Spleen (tissue), 11 donors: ENCODE measurements at regions not wholly inside any gene's neighbourhood (a gene's known extent, or its start where the extent isn't known, plus 50 kb on each side); places are given as distances from the start of the nearest gene placed in this dataset.

Experiments used
- DNase-seq: peaks from one replicate; pipeline ENCODE4 v3.0.0-alpha.2; 2020
- H3K27ac ChIP-seq, 8 donors: fragments of 200-600 bp; sonication (generic) in 7 of 8; 1 replicate in 4 of 8; 2 replicates in 4 of 8; pipeline versions ENCODE4 v1.5.0 to v1.8.0; 2016 to 2021; ENCODE audit warnings: inconsistent platforms in 4 of 8, mild to moderate bottlenecking in 4 of 8, moderate library complexity in 1 of 8
- H3K27me3 ChIP-seq, 7 donors: fragments of 200-600 bp; sonication (generic) in 6 of 7; replicated peaks in 1 of 7; 1 replicate in 4 of 7; 2 replicates in 3 of 7; pipeline versions ENCODE4 v1.5.0 to v1.8.0; 2016 to 2021; ENCODE audit warnings: inconsistent platforms in 3 of 7, mild to moderate bottlenecking in 1 of 7
- H3K36me3 ChIP-seq, 6 donors: fragments of 200-600 bp; sonication (generic) in 5 of 6; 1 replicate in 4 of 6; 2 replicates in 2 of 6; pipeline versions ENCODE4 v1.5.0 to v1.8.0; 2016 to 2021; ENCODE audit warnings: inconsistent platforms in 2 of 6
- H3K4me1 ChIP-seq, 6 donors: fragments of 200-600 bp; sonication (generic) in 5 of 6; 1 replicate in 3 of 6; 2 replicates in 3 of 6; pipeline versions ENCODE4 v1.5.0 to v1.8.0; 2016 to 2021; ENCODE audit warnings: inconsistent platforms in 3 of 6
- H3K4me3 ChIP-seq, 8 donors: fragments of 200-600 bp; sonication (generic) in 7 of 8; 1 replicate in 4 of 8; 2 replicates in 4 of 8; pipeline versions ENCODE4 v1.5.0 to v1.8.0; 2016 to 2021; ENCODE audit warnings: inconsistent platforms in 4 of 8, mild to moderate bottlenecking in 4 of 8, moderate library complexity in 2 of 8
- H3K9me3 ChIP-seq, 8 donors: fragments of 200-600 bp; sonication (generic) in 7 of 8; 1 replicate in 4 of 8; 2 replicates in 4 of 8; pipeline versions ENCODE4 v1.5.0 to v1.8.0; 2016 to 2021; ENCODE audit warnings: inconsistent platforms in 4 of 8
- POLR2A ChIP-seq, 3 donors: fragments of 450-650 bp; IDR thresholded peaks; one replicate each; pipeline ENCODE4 v1.5.1; 2017; ENCODE audit warnings: antibody characterized with exemption in 3 of 3, mild to moderate bottlenecking in 1 of 3
- POLR2AphosphoS5 ChIP-seq, 3 donors: sonication (generic); formaldehyde crosslinking; IDR thresholded peaks; one replicate each; pipeline ENCODE4 v1.5.1; 2017; ENCODE audit warnings: antibody characterized with exemption in 3 of 3
- WGBS, 5 donors: extraction: QIAGEN DNeasy Blood & Tissue Kit in 3 of 5; methylation state at CpG; one replicate each; pipeline versions ENCODE4 v1.1.5 to v1.1.7; 2013 to 2018; 5-methylcytosine and 5-hydroxymethylcytosine counted together
- intact Hi-C: fragments of 100-400 bp; cut with DNase I; formaldehyde crosslinking; loops from one replicate; pipeline ENCODE4 v1.15.0; 2023; ENCODE audit warnings: low total_unique reads
- TF ChIP-seq, protein P1 (sequence below), 11 experiments: fragments of 200-600 bp in 7 of 11; fragments of 450-650 bp in 4 of 11; sonication (generic) in 4 of 11; IDR thresholded peaks in 8 of 11; conservative IDR thresholded peaks in 3 of 11; 1 replicate in 7 of 11; 2 replicates in 4 of 11; pipeline versions ENCODE4 v1.4.0 to v1.8.0; 2016 to 2021; ENCODE audit warnings: antibody characterized with exemption in 11 of 11, inconsistent platforms in 4 of 11, mild to moderate bottlenecking in 1 of 11
- donor health status: healthy with polysubstance abuse.
- donor health status: DM: no; HTN: no; CAD: no; lungs with moderate emphysema.
- donor health status: DM: no; HTN: no; CAD: no.
- donor health status: Bipolar disorder and iron deficiency.
- donor health status: healthy.
- donor health status: DM: no; HTN: no; CAD: no.
- donor health status: DM: yes; HTN: yes; CAD: no.

GRCh38 chrX:67922966-67923365 is 379.1 kb downstream of the AR start:
- H3K9me3 ChIP-seq = no peaks in the 10 kb centered on the region
- intact Hi-C loops = no loop called here
- TF ChIP-seq, protein P1, sequence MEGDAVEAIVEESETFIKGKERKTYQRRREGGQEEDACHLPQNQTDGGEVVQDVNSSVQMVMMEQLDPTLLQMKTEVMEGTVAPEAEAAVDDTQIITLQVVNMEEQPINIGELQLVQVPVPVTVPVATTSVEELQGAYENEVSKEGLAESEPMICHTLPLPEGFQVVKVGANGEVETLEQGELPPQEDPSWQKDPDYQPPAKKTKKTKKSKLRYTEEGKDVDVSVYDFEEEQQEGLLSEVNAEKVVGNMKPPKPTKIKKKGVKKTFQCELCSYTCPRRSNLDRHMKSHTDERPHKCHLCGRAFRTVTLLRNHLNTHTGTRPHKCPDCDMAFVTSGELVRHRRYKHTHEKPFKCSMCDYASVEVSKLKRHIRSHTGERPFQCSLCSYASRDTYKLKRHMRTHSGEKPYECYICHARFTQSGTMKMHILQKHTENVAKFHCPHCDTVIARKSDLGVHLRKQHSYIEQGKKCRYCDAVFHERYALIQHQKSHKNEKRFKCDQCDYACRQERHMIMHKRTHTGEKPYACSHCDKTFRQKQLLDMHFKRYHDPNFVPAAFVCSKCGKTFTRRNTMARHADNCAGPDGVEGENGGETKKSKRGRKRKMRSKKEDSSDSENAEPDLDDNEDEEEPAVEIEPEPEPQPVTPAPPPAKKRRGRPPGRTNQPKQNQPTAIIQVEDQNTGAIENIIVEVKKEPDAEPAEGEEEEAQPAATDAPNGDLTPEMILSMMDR (IDR thresholded peaks at IDR 0.05 in 8 of 11, conservative IDR thresholded peaks at IDR 0.05 in 3 of 11) = no peak
- TF ChIP-seq POLR2A (IDR thresholded peaks at IDR 0.05) (no peak), POLR2AphosphoS5 (IDR thresholded peaks at IDR 0.05) (no peak)
- no peak overlapping the region for H3K27ac ChIP-seq
- no peaks in the 10 kb centered on the region for H3K27me3 ChIP-seq
- H3K4me3 ChIP-seq = no peak overlapping the region
- DNase-seq = no peak
- H3K4me1 ChIP-seq = no peaks in the 10 kb centered on the region
- no peaks in the 10 kb centered on the region for H3K36me3 ChIP-seq
- 35 to 65% (median 50%) methylated on average over 2 of the region's 2 CpGs; no CpG with 5 or more reads in 1 of the 5 donors for WGBS, 5 donors

- no peaks in the 10 kb centered on the region for H3K4me1 ChIP-seq
- H3K36me3 ChIP-seq = no peaks in the 10 kb centered on the region
- no peak overlapping the region for H3K4me3 ChIP-seq
- no peak for TF ChIP-seq POLR2A (IDR thresholded peaks at IDR 0.05)
- TF ChIP-seq, protein P1 (IDR thresholded peaks at IDR 0.05 in 8 of 11, conservative IDR thresholded peaks at IDR 0.05 in 3 of 11) = no peak
- TF ChIP-seq POLR2AphosphoS5 (IDR thresholded peaks at IDR 0.05) = no peak
- no peak overlapping the region for H3K27ac ChIP-seq
- no peak for DNase-seq
- intact Hi-C loops = no loop called here
- no peaks in the 10 kb centered on the region for H3K9me3 ChIP-seq
- H3K27me3 ChIP-seq = no peaks in the 10 kb centered on the region
These were observed 395.4 kb downstream of the AR start for GRCh38 chrX:67939270-67939669.

- WGBS, 5 donors = 33 to 92% (median 64%) methylated on average over 4 of the region's 4 CpGs
- Histone ChIP-seq H3K27ac (no peak overlapping the region), H3K9me3 (peaks cover 0 to 3% (median 0%) of the 10 kb centered on the region in 8 donors), H3K4me3 (no peak overlapping the region), H3K4me1 (no peaks in the 10 kb centered on the region), H3K27me3 (no peaks in the 10 kb centered on the region), H3K36me3 (no peaks in the 10 kb centered on the region)
- TF ChIP-seq, protein P1 (IDR thresholded peaks at IDR 0.05 in 8 of 11, conservative IDR thresholded peaks at IDR 0.05 in 3 of 11) = no peak
- TF ChIP-seq POLR2AphosphoS5 (IDR thresholded peaks at IDR 0.05) (no peak), POLR2A (IDR thresholded peaks at IDR 0.05) (no peak)
- intact Hi-C loops = no loop called here
- no peak for DNase-seq
These were observed 405.4 kb downstream of the AR start for GRCh38 chrX:67949270-67949669.

GRCh38 chrX:67953658-67954057 is 409.8 kb downstream of the AR start:
- Histone ChIP-seq H3K27ac (no peak overlapping the region), H3K27me3 (no peaks in the 10 kb centered on the region), H3K36me3 (no peaks in the 10 kb centered on the region), H3K9me3 (no peaks in the 10 kb centered on the region), H3K4me3 (no peak overlapping the region), H3K4me1 (no peaks in the 10 kb centered on the region)
- no peak for DNase-seq
- intact Hi-C loops = no loop called here
- TF ChIP-seq, protein P1 (IDR thresholded peaks at IDR 0.05 in 8 of 11, conservative IDR thresholded peaks at IDR 0.05 in 3 of 11) = no peak
- no peak for TF ChIP-seq POLR2AphosphoS5 (IDR thresholded peaks at IDR 0.05)
- no peak for TF ChIP-seq POLR2A (IDR thresholded peaks at IDR 0.05)
- WGBS, 5 donors = 55 to 84% (median 67%) methylated on average over 2 of the region's 2 CpGs
